ENCODE measurements at regions not wholly inside any gene's neighbourhood (a gene's known extent, or its start where the extent isn't known, plus 50 kb on each side); places are given as distances from the start of the nearest gene placed in this dataset.

- TF ChIP-seq SP1 (IDR thresholded peaks at IDR 0.05) (no peak), HDGF (IDR thresholded peaks at IDR 0.05; ENCODE audit: borderline replicate concordance) (no peak), FOXM1 (IDR thresholded peaks at IDR 0.05; ENCODE audit: borderline replicate concordance) (no peak), FOXK2 (IDR thresholded peaks at IDR 0.05) (no peak), ZNF384 (IDR thresholded peaks at IDR 0.05) (no peak), SUZ12 (IDR thresholded peaks at IDR 0.05) (no peak), NFRKB (IDR thresholded peaks at IDR 0.05) (no peak), BHLHE40 (IDR thresholded peaks at IDR 0.05; ENCODE audit: borderline replicate concordance) (no peak), TARDBP (IDR thresholded peaks at IDR 0.05) (no peak)
Observed at GRCh38 chr7:17548014-17548653, 249.7 kb downstream of the AHR start.
